ENCODE measurements at regions not wholly inside any gene's neighbourhood (a gene's known extent, or its start where the extent isn't known, plus 50 kb on each side); places are given as distances from the start of the nearest gene placed in this dataset.
A peak's percentile ranks its signal among the peaks of the same experiment; 100 is the strongest.

GRCh38 chr5:91645347-91645746 is 262.2 kb upstream of the ARRDC3 start:
- H3K9ac ChIP-seq (ENCODE audit: insufficient read depth, low read length): no peak overlapping the region
- no peak overlapping the region for H2AFZ ChIP-seq (ENCODE audit: low read length)
- H3K4me1 ChIP-seq (ENCODE audit: control insufficient read depth, extremely low read depth, insufficient read depth, low read length): no peaks in the 10 kb centered on the region
- no peak for TF ChIP-seq CTCF (conservative IDR thresholded peaks at IDR 0.05 in 1 of 2, IDR thresholded peaks at IDR 0.05 in 1 of 2; ENCODE audit: low read depth in 1 of 2, low read length in 2 of 2)
- no peak for TF ChIP-seq EZH2 (IDR thresholded peaks at IDR 0.05; ENCODE audit: low read length, missing control alignments)
- no peaks in the 10 kb centered on the region for H3K9me3 ChIP-seq (ENCODE audit: control insufficient read depth, insufficient read depth, low read depth, low read length)
- DNase-seq (ENCODE audit: low read depth in 2 of 2): no peak
- no peak overlapping the region for H3K4me3 ChIP-seq (replicated peaks in 1 of 4; ENCODE audit: control extremely low read depth in 1 of 4, insufficient read depth in 1 of 4, low read depth in 3 of 4, low read length in 4 of 4)
- H3K79me2 ChIP-seq (ENCODE audit: control insufficient read depth, insufficient read depth, low read length): no peaks in the 10 kb centered on the region
- H3K27ac ChIP-seq (ENCODE audit: insufficient read depth, low read length): no peak overlapping the region
- H3K27me3 ChIP-seq (ENCODE audit: control insufficient read depth, insufficient read depth, low read length): no peaks in the 10 kb centered on the region
- H3K4me2 ChIP-seq (ENCODE audit: extremely low read depth, insufficient read depth, low read length): no peak overlapping the region
- H3K36me3 ChIP-seq (ENCODE audit: control insufficient read depth, insufficient read depth, low read length): no peaks in the 10 kb centered on the region
- H4K20me1 ChIP-seq (ENCODE audit: control insufficient read depth, extremely low read depth, insufficient read depth, low read length): no peaks in the 10 kb centered on the region

- Histone ChIP-seq H3K79me2 (ENCODE audit: control insufficient read depth, insufficient read depth, low read length) (no peaks in the 10 kb centered on the region), H3K36me3 (ENCODE audit: control insufficient read depth, insufficient read depth, low read length) (no peaks in the 10 kb centered on the region), H3K9me3 (ENCODE audit: control insufficient read depth, insufficient read depth, low read depth, low read length) (no peaks in the 10 kb centered on the region), H3K4me3 (replicated peaks in 1 of 4; ENCODE audit: control extremely low read depth in 1 of 4, insufficient read depth in 1 of 4, low read depth in 3 of 4, low read length in 4 of 4) (no peak overlapping the region), H3K4me1 (ENCODE audit: control insufficient read depth, extremely low read depth, insufficient read depth, low read length) (no peaks in the 10 kb centered on the region), H3K27ac (ENCODE audit: insufficient read depth, low read length) (no peak overlapping the region), H3K27me3 (ENCODE audit: control insufficient read depth, insufficient read depth, low read length) (no peaks in the 10 kb centered on the region), H2AFZ (ENCODE audit: low read length) (no peak overlapping the region), H3K4me2 (ENCODE audit: extremely low read depth, insufficient read depth, low read length) (no peak overlapping the region), H3K9ac (ENCODE audit: insufficient read depth, low read length) (no peak overlapping the region), H4K20me1 (ENCODE audit: control insufficient read depth, extremely low read depth, insufficient read depth, low read length) (no peaks in the 10 kb centered on the region)
- TF ChIP-seq CTCF (conservative IDR thresholded peaks at IDR 0.05 in 1 of 2, IDR thresholded peaks at IDR 0.05 in 1 of 2; ENCODE audit: low read depth in 1 of 2, low read length in 2 of 2) (no peak), EZH2 (IDR thresholded peaks at IDR 0.05; ENCODE audit: low read length, missing control alignments) (no peak)
- peak; percentile 37 to 84 for DNase-seq (ENCODE audit: low read depth in 2 of 2)
Measured at GRCh38 chr5:91643797-91644196, 260.7 kb upstream of the ARRDC3 start.

- H3K4me3 ChIP-seq (replicated peaks in 1 of 4; ENCODE audit: control extremely low read depth in 1 of 4, insufficient read depth in 1 of 4, low read depth in 3 of 4, low read length in 4 of 4): no peak overlapping the region
Measured at GRCh38 chr5:91642581-91642980, 259.5 kb upstream of the ARRDC3 start.

More at GRCh38 chr5:91642581-91642980, 259.5 kb upstream of the ARRDC3 start:
- Histone ChIP-seq H3K27ac (ENCODE audit: insufficient read depth, low read length) (no peak overlapping the region), H3K9ac (ENCODE audit: insufficient read depth, low read length) (no peak overlapping the region), H3K36me3 (ENCODE audit: control insufficient read depth, insufficient read depth, low read length) (no peaks in the 10 kb centered on the region), H3K27me3 (ENCODE audit: control insufficient read depth, insufficient read depth, low read length) (no peaks in the 10 kb centered on the region), H3K4me1 (ENCODE audit: control insufficient read depth, extremely low read depth, insufficient read depth, low read length) (no peaks in the 10 kb centered on the region), H3K79me2 (ENCODE audit: control insufficient read depth, insufficient read depth, low read length) (no peaks in the 10 kb centered on the region), H3K9me3 (ENCODE audit: control insufficient read depth, insufficient read depth, low read depth, low read length) (no peaks in the 10 kb centered on the region), H3K4me2 (ENCODE audit: extremely low read depth, insufficient read depth, low read length) (no peak overlapping the region), H2AFZ (ENCODE audit: low read length) (no peak overlapping the region), H4K20me1 (ENCODE audit: control insufficient read depth, extremely low read depth, insufficient read depth, low read length) (no peaks in the 10 kb centered on the region)
- no peak for TF ChIP-seq EZH2 (IDR thresholded peaks at IDR 0.05; ENCODE audit: low read length, missing control alignments)
- TF ChIP-seq CTCF (conservative IDR thresholded peaks at IDR 0.05 in 1 of 2, IDR thresholded peaks at IDR 0.05 in 1 of 2; ENCODE audit: low read depth in 1 of 2, low read length in 2 of 2): no peak
- DNase-seq (ENCODE audit: low read depth in 2 of 2): no peak

Measured in fibroblast of lung (primary cell).